CD4-positive, alpha-beta T cell (primary cell): ENCODE measurements at regions not wholly inside any gene's neighbourhood (a gene's known extent, or its start where the extent isn't known, plus 50 kb on each side); places are given as distances from the start of the nearest gene placed in this dataset.

ENCODE experiments used
- ATAC-seq: fragments of 200-7000 bp; cut with Tn5 transposase; one replicate; pipeline ENCODE4 v1.10.0; 2022; ENCODE audit warnings: mild to moderate bottlenecking; ENCODE audit not compliant: poor library complexity
- CTCF ChIA-PET: fragments of 350-600 bp; sonication (Branson Sonifier 250); formaldehyde crosslinking; loops from one replicate; lab custom pipeline; 2021; ENCODE audit warnings: antibody characterized with exemption, inconsistent platforms; lab: Charles Lee
- POLR2A ChIA-PET: fragments of 350-600 bp; sonication (Branson Sonifier 250); formaldehyde crosslinking; loops from one replicate; lab custom pipeline; 2021; ENCODE audit warnings: antibody characterized with exemption, inconsistent platforms; lab: Charles Lee
- DNase-seq, 14 experiments: peaks; one replicate each; pipeline ENCODE4 v3.0.0-alpha.2; 2013 to 2020; ENCODE audit warnings: mixed read lengths in 2 of 14
- H3K27ac ChIP-seq, 2 donors: one replicate each; pipeline versions ENCODE4 v1.5.1 to v1.7.0; 2013; ENCODE audit warnings: low read length in 2 of 2, low read depth in 1 of 2, mild to moderate bottlenecking in 1 of 2
- H3K27me3 ChIP-seq, 2 experiments: 1 replicate in 1 of 2; 2 replicates in 1 of 2; pipeline versions ENCODE4 v1.6.1 to v1.7.0; 2013; ENCODE audit warnings: low read length in 2 of 2, control low read depth in 1 of 2, mild to moderate bottlenecking in 1 of 2, moderate library complexity in 1 of 2; ENCODE audit not compliant: insufficient read depth in 2 of 2, control insufficient read depth in 1 of 2
- H3K36me3 ChIP-seq: one replicate; pipeline ENCODE4 v1.6.1; 2013; ENCODE audit warnings: low read length, control low read depth; ENCODE audit not compliant: insufficient read depth
- H3K4me1 ChIP-seq: one replicate; pipeline ENCODE4 v1.6.1; 2013; ENCODE audit warnings: low read length, control low read depth; ENCODE audit not compliant: insufficient read depth
- H3K4me3 ChIP-seq: one replicate; pipeline ENCODE4 v1.5.1; 2013; ENCODE audit warnings: mild to moderate bottlenecking, low read length, moderate library complexity
- H3K9me3 ChIP-seq, 2 experiments: 1 replicate in 1 of 2; 2 replicates in 1 of 2; pipeline versions ENCODE4 v1.6.1 to v1.7.0; 2013; ENCODE audit warnings: low read length in 2 of 2, mild to moderate bottlenecking in 2 of 2, control low read depth in 1 of 2, moderate library complexity in 1 of 2; ENCODE audit not compliant: control insufficient read depth in 1 of 2, insufficient read depth in 1 of 2
- H3K27ac Mint-ChIP-seq: one replicate; pipeline ENCODE4 v1.8.0; 2020; ENCODE audit warnings: mixed read lengths
- H3K27me3 Mint-ChIP-seq: one replicate; pipeline ENCODE4 v1.8.0; 2021; ENCODE audit warnings: mixed read lengths
- H3K36me3 Mint-ChIP-seq: one replicate; pipeline ENCODE4 v1.8.0; 2021; ENCODE audit warnings: low read depth, mixed read lengths
- H3K4me1 Mint-ChIP-seq: one replicate; pipeline ENCODE4 v1.8.0; 2021; ENCODE audit warnings: low read depth, mixed read lengths
- H3K4me3 Mint-ChIP-seq: one replicate; pipeline ENCODE4 v1.8.0; 2020; ENCODE audit warnings: mild to moderate bottlenecking, mixed read lengths
- H3K9me3 Mint-ChIP-seq: one replicate; pipeline ENCODE4 v1.8.0; 2020; ENCODE audit warnings: mixed read lengths
- CTCF ChIP-seq: fragments of 200-600 bp; IDR thresholded peaks from one replicate; pipeline ENCODE4 v1.8.0; 2022; ENCODE audit warnings: antibody characterized with exemption, mild to moderate bottlenecking
- intact Hi-C, 2 experiments: fragments of 100-400 bp; cut with DNase I in 1 of 2; cut with micrococcal nuclease in 1 of 2; formaldehyde crosslinking; loops; one replicate each; pipeline versions ENCODE4 v1.15.1 to v1.9.0; 2023 to 2025; cut with DNase I, micrococcal nuclease

- H3K4me3 Mint-ChIP-seq = no peak overlapping the region
- Histone ChIP-seq H3K4me3 (no peak overlapping the region), H3K27me3 (no peaks in the 10 kb centered on the region), H3K27ac (no peak overlapping the region), H3K4me1 (no peaks in the 10 kb centered on the region), H3K9me3 (no peaks in the 10 kb centered on the region), H3K36me3 (no peaks in the 10 kb centered on the region)
- POLR2A ChIA-PET = no interaction called here
- DNase-seq = no peak
- intact Hi-C loops = no loop called here
- TF ChIP-seq CTCF = no peak
- CTCF ChIA-PET = no interaction called here
- no peaks in the 10 kb centered on the region for H3K4me1 Mint-ChIP-seq
- no peak overlapping the region for H3K27ac Mint-ChIP-seq
- H3K9me3 Mint-ChIP-seq = no peaks in the 10 kb centered on the region
- ATAC-seq = no peak
- H3K27me3 Mint-ChIP-seq = no peaks in the 10 kb centered on the region
- H3K36me3 Mint-ChIP-seq = no peaks in the 10 kb centered on the region
These were observed 100.6 kb downstream of the TLE3 start for GRCh38 chr15:69997161-69997485.
